Activated CD8-positive, alpha-beta T cell treated with anti-CD3 and anti-CD28 coated beads for 36 hours (primary cell): ENCODE measurements at regions not wholly inside any gene's neighbourhood (a gene's known extent, or its start where the extent isn't known, plus 50 kb on each side); places are given as distances from the start of the nearest gene placed in this dataset.

Experiments used
- ATAC-seq: fragments of 200-7000 bp; cut with Tn5 transposase; one replicate; pipeline ENCODE4 v1.10.0; 2021; ENCODE audit warnings: mild to moderate bottlenecking, moderate library complexity
- CTCF ChIA-PET: fragments of 350-600 bp; sonication (Branson Sonifier 250); formaldehyde crosslinking; loops from one replicate; lab custom pipeline; 2021; ENCODE audit warnings: antibody characterized with exemption; lab: Charles Lee
- POLR2A ChIA-PET: fragments of 350-600 bp; sonication (Branson Sonifier 250); formaldehyde crosslinking; loops from one replicate; lab custom pipeline; 2021; ENCODE audit warnings: antibody characterized with exemption; lab: Charles Lee
- DNase-seq: peaks from one replicate; pipeline ENCODE4 v3.0.0-alpha.2; 2020
- H3K27ac Mint-ChIP-seq: one replicate; pipeline ENCODE4 v1.8.0; 2021; ENCODE audit warnings: mild to moderate bottlenecking, mixed read lengths
- H3K27me3 Mint-ChIP-seq: one replicate; pipeline ENCODE4 v1.8.0; 2021; ENCODE audit warnings: mixed read lengths
- H3K36me3 Mint-ChIP-seq: one replicate; pipeline ENCODE4 v1.8.0; 2021; ENCODE audit warnings: low read depth, mixed read lengths
- H3K4me1 Mint-ChIP-seq: one replicate; pipeline ENCODE4 v1.8.0; 2021; ENCODE audit warnings: low read depth, mixed read lengths
- H3K4me3 Mint-ChIP-seq: one replicate; pipeline ENCODE4 v1.8.0; 2021; ENCODE audit warnings: mild to moderate bottlenecking, moderate library complexity, mixed read lengths
- H3K9me3 Mint-ChIP-seq: one replicate; pipeline ENCODE4 v1.8.0; 2021; ENCODE audit warnings: mixed read lengths
- CTCF ChIP-seq: fragments of 200-600 bp; IDR thresholded peaks from one replicate; pipeline ENCODE4 v1.8.0; 2022; ENCODE audit warnings: antibody characterized with exemption, mild to moderate bottlenecking
- intact Hi-C: fragments of 100-400 bp; cut with micrococcal nuclease; formaldehyde crosslinking; loops from one replicate; pipeline ENCODE4 v1.10.0; 2022

DNA sequence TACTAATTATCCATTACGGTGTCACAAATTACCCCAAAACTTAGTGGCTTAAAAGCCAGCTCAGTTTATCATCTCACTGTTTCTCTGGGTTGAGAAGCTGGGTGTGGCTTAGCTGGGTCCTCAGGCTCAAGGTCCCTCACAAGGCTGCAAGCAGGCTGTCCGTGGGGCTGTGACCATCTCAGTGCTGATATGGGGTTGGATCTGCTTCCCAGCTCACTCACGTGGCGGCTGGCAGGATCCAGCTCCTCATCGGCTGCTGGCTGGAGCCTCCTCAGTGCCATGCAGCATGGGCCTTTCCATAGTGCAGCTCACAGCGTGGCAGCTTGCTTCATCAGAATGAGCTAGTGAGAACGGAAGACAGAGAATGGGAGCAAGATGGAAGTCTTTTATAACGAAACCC is 128.5 kb upstream of the CPEB4 start:
- DNase-seq, result no peak
- no peak for TF ChIP-seq CTCF
- Mint-ChIP-seq H3K27ac (no peak overlapping the region), H3K9me3 (no peaks in the 10 kb centered on the region), H3K4me1 (no peaks in the 10 kb centered on the region), H3K27me3 (peaks cover 2% of the 10 kb centered on the region), H3K4me3 (no peak overlapping the region), H3K36me3 (no peaks in the 10 kb centered on the region)
- CTCF ChIA-PET, result no interaction called here
- ATAC-seq, result no peak
- POLR2A ChIA-PET, result no interaction called here
- intact Hi-C loops, result no loop called here

DNA sequence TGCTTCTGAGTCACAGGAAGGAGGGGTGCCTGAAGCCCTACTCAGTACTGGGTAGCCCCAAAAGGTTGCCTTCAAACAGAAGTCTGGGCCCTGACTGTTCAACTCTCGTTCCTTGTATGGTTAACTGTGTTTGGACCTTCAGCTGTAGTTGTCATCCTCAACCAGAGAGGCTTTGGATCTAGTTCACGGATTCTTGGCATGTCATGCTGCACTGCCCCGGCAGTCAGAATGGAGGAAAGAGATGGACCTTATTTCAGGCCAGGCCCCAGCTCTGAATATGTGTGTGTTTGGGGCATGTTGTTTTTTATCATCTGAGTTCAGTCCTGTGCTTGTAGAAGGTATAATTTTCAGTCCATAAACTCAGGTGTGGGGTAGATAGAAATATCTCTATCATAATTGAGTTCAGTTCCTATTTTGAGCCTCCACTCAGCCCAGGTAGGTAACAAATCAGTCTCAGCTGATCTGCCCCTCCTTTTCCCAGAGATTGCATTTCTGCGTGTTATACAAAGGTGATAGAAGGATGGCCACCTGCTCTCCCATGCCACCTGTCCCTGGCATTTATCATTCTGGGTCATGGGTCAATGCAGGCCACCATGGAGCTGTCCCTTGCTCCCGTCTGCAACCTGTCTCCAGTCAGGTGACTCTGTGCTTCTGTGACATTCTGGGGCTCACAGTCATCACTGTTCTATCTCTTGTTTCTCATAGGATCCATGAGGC is 127.5 kb upstream of the CPEB4 start:
- Mint-ChIP-seq H3K36me3 (no peaks in the 10 kb centered on the region), H3K4me3 (no peak overlapping the region), H3K4me1 (no peaks in the 10 kb centered on the region), H3K27me3 (peaks cover 2% of the 10 kb centered on the region), H3K27ac (no peak overlapping the region), H3K9me3 (no peaks in the 10 kb centered on the region)
- ChIA-PET CTCF (no interaction called here), POLR2A (no interaction called here)
- intact Hi-C loops, result no loop called here
- ATAC-seq (no peak), DNase-seq (no peak)
- TF ChIP-seq CTCF, result no peak

GRCh38 chr5:173761178-173761513 is 127.0 kb upstream of the CPEB4 start:
- Mint-ChIP-seq H3K36me3 (no peaks in the 10 kb centered on the region), H3K4me1 (no peaks in the 10 kb centered on the region), H3K27me3 (peaks cover 2% of the 10 kb centered on the region), H3K4me3 (no peak overlapping the region), H3K27ac (no peak overlapping the region), H3K9me3 (no peaks in the 10 kb centered on the region)
- POLR2A ChIA-PET, result no interaction called here
- intact Hi-C loops, result no loop called here
- DNase-seq (no peak), ATAC-seq (no peak)
- CTCF ChIA-PET, result no interaction called here
- no peak for TF ChIP-seq CTCF

DNA sequence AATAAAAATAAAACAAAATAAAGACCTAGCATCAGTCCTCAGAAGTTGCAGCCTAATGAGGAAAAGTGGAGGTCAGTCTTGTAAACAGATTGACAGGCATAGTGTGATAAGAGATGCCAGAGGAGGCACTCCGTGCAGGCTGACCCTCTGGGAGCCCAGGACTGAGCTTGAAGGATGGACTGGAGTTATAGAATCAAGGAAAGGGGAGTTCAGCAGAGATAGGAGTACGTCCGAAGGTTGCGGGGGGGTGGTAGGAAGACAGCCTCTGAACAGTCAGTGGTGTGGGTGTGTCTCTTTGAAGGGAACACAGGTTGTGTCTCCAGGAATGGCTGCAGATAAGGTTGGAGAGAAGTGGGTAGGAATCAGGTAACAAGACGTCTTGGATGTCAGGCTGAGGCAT is 126.1 kb upstream of the CPEB4 start:
- Mint-ChIP-seq H3K4me3 (no peak overlapping the region), H3K36me3 (no peaks in the 10 kb centered on the region), H3K4me1 (no peaks in the 10 kb centered on the region), H3K27me3 (peaks cover 2% of the 10 kb centered on the region), H3K9me3 (no peaks in the 10 kb centered on the region), H3K27ac (no peak overlapping the region)
- ChIA-PET CTCF (no interaction called here), POLR2A (no interaction called here)
- intact Hi-C loops, result no loop called here
- DNase-seq (no peak), ATAC-seq (no peak)
- TF ChIP-seq CTCF, result no peak

- ATAC-seq (no peak), DNase-seq (no peak)
- ChIA-PET POLR2A (no interaction called here), CTCF (no interaction called here)
- intact Hi-C loops, result no loop called here
- no peaks in the 10 kb centered on the region for H3K36me3 Mint-ChIP-seq
- H3K4me3 Mint-ChIP-seq, result no peak overlapping the region
- no peak for TF ChIP-seq CTCF
- no peaks in the 10 kb centered on the region for H3K4me1 Mint-ChIP-seq
- H3K27ac Mint-ChIP-seq, result no peak overlapping the region
- no peaks in the 10 kb centered on the region for H3K9me3 Mint-ChIP-seq
- H3K27me3 Mint-ChIP-seq, result peaks cover 2% of the 10 kb centered on the region
These were observed 125.2 kb upstream of the CPEB4 start for GRCh38 chr5:173762930-173763329.
